GM12874 (cell line): ENCODE measurements at regions not wholly inside any gene's neighbourhood (a gene's known extent, or its start where the extent isn't known, plus 50 kb on each side); places are given as distances from the start of the nearest gene placed in this dataset.

ENCODE experiments used
- CTCF ChIP-seq: IDR thresholded peaks from 2 replicates; pipeline ENCODE4 v1.5.1; 2011; ENCODE audit warnings: low read depth, mild to moderate bottlenecking, control low read depth, low read length, moderate library complexity; ENCODE audit not compliant: insufficient read depth

GRCh38 chr17:71724339-71724738, 396.5 kb upstream of the SOX9 start:
- no peak for TF ChIP-seq CTCF

GRCh38 chr17:71725811-71726210, 395.0 kb upstream of the SOX9 start:
- no peak for TF ChIP-seq CTCF

GRCh38 chr17:71726341-71726740, 394.5 kb upstream of the SOX9 start:
- TF ChIP-seq CTCF: no peak

- TF ChIP-seq CTCF: no peak
Measured at GRCh38 chr17:71727292-71727691, 393.5 kb upstream of the SOX9 start.

GRCh38 chr17:71727723-71728122, 393.1 kb upstream of the SOX9 start:
- TF ChIP-seq CTCF: no peak

- TF ChIP-seq CTCF: no peak
Measured at GRCh38 chr17:71730871-71731270, 389.9 kb upstream of the SOX9 start.

- TF ChIP-seq CTCF: no peak
Measured at GRCh38 chr17:71735893-71736292, 384.9 kb upstream of the SOX9 start.

GRCh38 chr17:71740866-71741265, 380.0 kb upstream of the SOX9 start:
- TF ChIP-seq CTCF: no peak
